ENCODE measurements at regions not wholly inside any gene's neighbourhood (a gene's known extent, or its start where the extent isn't known, plus 50 kb on each side); places are given as distances from the start of the nearest gene placed in this dataset.

DNA sequence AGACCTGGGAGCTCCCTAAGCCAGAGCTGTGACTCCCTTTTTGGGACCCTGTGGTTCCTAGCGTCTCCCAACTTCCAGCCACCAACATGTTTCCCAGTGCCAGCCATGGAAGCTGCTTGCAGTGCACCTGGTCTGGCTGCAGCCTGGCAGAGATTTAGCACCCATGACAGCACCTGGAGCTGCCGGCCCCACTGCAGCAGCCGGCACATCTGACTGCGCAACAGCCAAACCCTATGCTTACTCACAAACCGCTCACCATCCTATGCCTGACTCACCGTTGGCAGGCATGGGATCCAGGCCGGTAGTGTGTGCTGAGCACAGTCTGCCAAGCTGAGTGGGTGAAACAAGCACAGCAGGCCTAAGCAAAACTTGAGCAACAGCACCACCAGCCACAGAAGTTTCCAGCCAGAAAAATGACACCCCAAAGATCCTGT, 435.9 kb upstream of the PRMT6 start:
- Mint-ChIP-seq H3K4me3 (no peak overlapping the region), H3K27ac (no peak overlapping the region), H3K4me1 (no peaks in the 10 kb centered on the region), H3K9me3 (ENCODE audit: insufficient read depth) (no peaks in the 10 kb centered on the region), H3K27me3 (no peaks in the 10 kb centered on the region)
- H3K4me3 ChIP-seq (ENCODE audit: control extremely low read depth in 1 of 5, extremely low read depth in 1 of 5, insufficient read depth in 1 of 5, low read depth in 2 of 5, low read length in 4 of 5): no peak overlapping the region
- H3K36me3 ChIP-seq (replicated peaks in 1 of 2; ENCODE audit: control extremely low read depth in 1 of 2, control insufficient read depth in 1 of 2, extremely low read depth in 1 of 2, insufficient read depth in 2 of 2, low read length in 1 of 2): no peaks in the 10 kb centered on the region
- no peak overlapping the region for H3K9ac ChIP-seq (ENCODE audit: low read length)
- H3K4me1 ChIP-seq (ENCODE audit: control insufficient read depth in 2 of 2, insufficient read depth in 2 of 2, low read length in 2 of 2): no peaks in the 10 kb centered on the region
- 81% methylated on average over 7 of the region's 7 CpGs for WGBS (ENCODE audit: insufficient coverage)
- no peak for TF ChIP-seq EZH2 (IDR thresholded peaks at IDR 0.05; ENCODE audit: borderline replicate concordance, insufficient read depth, low read depth, low read length, poor library complexity, severe bottlenecking)
- TF ChIP-seq, protein P1, sequence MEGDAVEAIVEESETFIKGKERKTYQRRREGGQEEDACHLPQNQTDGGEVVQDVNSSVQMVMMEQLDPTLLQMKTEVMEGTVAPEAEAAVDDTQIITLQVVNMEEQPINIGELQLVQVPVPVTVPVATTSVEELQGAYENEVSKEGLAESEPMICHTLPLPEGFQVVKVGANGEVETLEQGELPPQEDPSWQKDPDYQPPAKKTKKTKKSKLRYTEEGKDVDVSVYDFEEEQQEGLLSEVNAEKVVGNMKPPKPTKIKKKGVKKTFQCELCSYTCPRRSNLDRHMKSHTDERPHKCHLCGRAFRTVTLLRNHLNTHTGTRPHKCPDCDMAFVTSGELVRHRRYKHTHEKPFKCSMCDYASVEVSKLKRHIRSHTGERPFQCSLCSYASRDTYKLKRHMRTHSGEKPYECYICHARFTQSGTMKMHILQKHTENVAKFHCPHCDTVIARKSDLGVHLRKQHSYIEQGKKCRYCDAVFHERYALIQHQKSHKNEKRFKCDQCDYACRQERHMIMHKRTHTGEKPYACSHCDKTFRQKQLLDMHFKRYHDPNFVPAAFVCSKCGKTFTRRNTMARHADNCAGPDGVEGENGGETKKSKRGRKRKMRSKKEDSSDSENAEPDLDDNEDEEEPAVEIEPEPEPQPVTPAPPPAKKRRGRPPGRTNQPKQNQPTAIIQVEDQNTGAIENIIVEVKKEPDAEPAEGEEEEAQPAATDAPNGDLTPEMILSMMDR (IDR thresholded peaks at IDR 0.05): no peak
- ChIA-PET CTCF (no interaction called here), POLR2A (no interaction called here)
- no peak for DNase-seq
- no peaks in the 10 kb centered on the region for H3K27me3 ChIP-seq (replicated peaks in 1 of 4; ENCODE audit: control extremely low read depth in 1 of 4, control insufficient read depth in 3 of 4, insufficient read depth in 4 of 4, low read length in 3 of 4)
- H3K79me2 ChIP-seq (ENCODE audit: control insufficient read depth, insufficient read depth, low read length): no peaks in the 10 kb centered on the region
- no peaks in the 10 kb centered on the region for H4K20me1 ChIP-seq (ENCODE audit: control insufficient read depth, insufficient read depth, low read length, poor library complexity, severe bottlenecking)
- H2AFZ ChIP-seq (ENCODE audit: insufficient read depth, low read depth, low read length, poor library complexity, severe bottlenecking): no peak overlapping the region
- H3K27ac ChIP-seq (ENCODE audit: low read length in 2 of 2): no peak overlapping the region
- H3K9me3 ChIP-seq (ENCODE audit: control extremely low read depth in 1 of 3, control insufficient read depth in 2 of 3, insufficient read depth in 1 of 3, low read length in 2 of 3): peaks cover 0 to 11% (median 0%) of the 10 kb centered on the region in 3 donors
- no peak for ATAC-seq (ENCODE audit: low read depth)
- H3K4me2 ChIP-seq (replicated peaks; ENCODE audit: low read depth, low read length, poor library complexity, severe bottlenecking): no peak overlapping the region
- intact Hi-C loops (cut with micrococcal nuclease): no loop called here

DNA sequence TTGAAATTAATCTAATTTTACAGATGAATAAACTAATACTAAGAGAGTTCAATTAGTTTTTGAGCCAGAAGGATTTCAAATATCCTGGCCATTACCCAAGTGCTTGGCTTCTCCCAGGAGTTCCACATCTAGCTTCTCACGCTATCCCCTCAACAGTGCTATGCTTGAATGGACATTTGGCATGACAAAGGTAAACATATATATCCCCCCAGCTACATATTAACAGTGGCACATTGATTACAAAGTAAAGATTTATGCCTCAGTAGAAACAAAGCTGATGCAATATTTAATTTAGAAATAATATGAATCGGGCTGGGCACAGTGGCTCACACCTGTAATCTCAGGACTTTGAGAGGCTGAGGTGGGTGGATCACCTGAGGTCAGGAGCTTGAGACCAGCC, 434.6 kb upstream of the PRMT6 start:
- Histone ChIP-seq H3K79me2 (ENCODE audit: control insufficient read depth, insufficient read depth, low read length) (no peaks in the 10 kb centered on the region), H3K27ac (ENCODE audit: low read length in 2 of 2) (no peak overlapping the region), H3K4me3 (ENCODE audit: control extremely low read depth in 1 of 5, extremely low read depth in 1 of 5, insufficient read depth in 1 of 5, low read depth in 2 of 5, low read length in 4 of 5) (no peak overlapping the region), H3K27me3 (replicated peaks in 1 of 4; ENCODE audit: control extremely low read depth in 1 of 4, control insufficient read depth in 3 of 4, insufficient read depth in 4 of 4, low read length in 3 of 4) (no peaks in the 10 kb centered on the region), H2AFZ (ENCODE audit: insufficient read depth, low read depth, low read length, poor library complexity, severe bottlenecking) (no peak overlapping the region), H3K9ac (ENCODE audit: low read length) (no peak overlapping the region), H3K9me3 (ENCODE audit: control extremely low read depth in 1 of 3, control insufficient read depth in 2 of 3, insufficient read depth in 1 of 3, low read length in 2 of 3) (peaks cover 0 to 11% (median 0%) of the 10 kb centered on the region in 3 donors), H3K4me1 (ENCODE audit: control insufficient read depth in 2 of 2, insufficient read depth in 2 of 2, low read length in 2 of 2) (no peaks in the 10 kb centered on the region), H4K20me1 (ENCODE audit: control insufficient read depth, insufficient read depth, low read length, poor library complexity, severe bottlenecking) (no peaks in the 10 kb centered on the region), H3K36me3 (replicated peaks in 1 of 2; ENCODE audit: control extremely low read depth in 1 of 2, control insufficient read depth in 1 of 2, extremely low read depth in 1 of 2, insufficient read depth in 2 of 2, low read length in 1 of 2) (no peaks in the 10 kb centered on the region), H3K4me2 (replicated peaks; ENCODE audit: low read depth, low read length, poor library complexity, severe bottlenecking) (no peak overlapping the region)
- H3K9me3 Mint-ChIP-seq (ENCODE audit: insufficient read depth): no peaks in the 10 kb centered on the region
- no peak overlapping the region for H3K4me3 Mint-ChIP-seq
- POLR2A ChIA-PET: no interaction called here
- H3K27me3 Mint-ChIP-seq: no peaks in the 10 kb centered on the region
- intact Hi-C loops (cut with micrococcal nuclease): no loop called here
- TF ChIP-seq, protein P1 (IDR thresholded peaks at IDR 0.05): no peak
- TF ChIP-seq EZH2 (IDR thresholded peaks at IDR 0.05; ENCODE audit: borderline replicate concordance, insufficient read depth, low read depth, low read length, poor library complexity, severe bottlenecking): no peak
- H3K27ac Mint-ChIP-seq: no peak overlapping the region
- DNase-seq (no peak), ATAC-seq (ENCODE audit: low read depth) (no peak)
- H3K4me1 Mint-ChIP-seq: no peaks in the 10 kb centered on the region
- 80% methylated on average over 1 of the region's 2 CpGs for WGBS (ENCODE audit: insufficient coverage)
- CTCF ChIA-PET: no interaction called here
